MCF 10A (cell line): ENCODE measurements at regions not wholly inside any gene's neighbourhood (a gene's known extent, or its start where the extent isn't known, plus 50 kb on each side); places are given as distances from the start of the nearest gene placed in this dataset.

Experiments
- BruUV-seq: library from RNA; stranded (reverse); fragments of 400-500 nt; replicated peaks from 2 replicates; lab custom pipeline; 2021; lab: Mats Ljungman, UMichigan
- CTCF ChIA-PET: fragments of 300-600 bp; sonication (Branson Sonifier 250); formaldehyde crosslinking; extraction: SDS; loops from one replicate; lab custom pipeline; 2021; ENCODE audit warnings: antibody characterized with exemption, inconsistent platforms; lab: Yijun Ruan, JAX
- POLR2A ChIA-PET: fragments of 300-600, 350-650 bp; sonication (Branson Sonifier 250); formaldehyde crosslinking; extraction: SDS; loops from one replicate; lab custom pipeline; 2020; ENCODE audit warnings: antibody characterized with exemption, inconsistent platforms; lab: Yijun Ruan, JAX
- DNase-seq: peaks from one replicate; pipeline ENCODE4 v3.0.0-alpha.2; 2018; ENCODE audit not compliant: unreplicated experiment
- H3K27ac Mint-ChIP-seq: one replicate; pipeline ENCODE4 v1.8.0; 2022; ENCODE audit warnings: mild to moderate bottlenecking, low read depth, mixed read lengths; ENCODE audit not compliant: unreplicated experiment
- H3K27me3 Mint-ChIP-seq: one replicate; pipeline ENCODE4 v1.8.0; 2022; ENCODE audit warnings: mixed read lengths; ENCODE audit not compliant: insufficient read depth, unreplicated experiment
- H3K36me3 Mint-ChIP-seq: one replicate; pipeline ENCODE4 v1.8.0; 2022; ENCODE audit warnings: mild to moderate bottlenecking, moderate library complexity, mixed read lengths; ENCODE audit not compliant: insufficient read depth, unreplicated experiment
- H3K4me1 Mint-ChIP-seq: one replicate; pipeline ENCODE4 v1.8.0; 2022; ENCODE audit warnings: mixed read lengths; ENCODE audit not compliant: insufficient read depth, unreplicated experiment
- H3K4me3 Mint-ChIP-seq: one replicate; pipeline ENCODE4 v1.8.0; 2022; ENCODE audit warnings: mild to moderate bottlenecking, moderate library complexity, mixed read lengths; ENCODE audit not compliant: unreplicated experiment
- H3K9me3 Mint-ChIP-seq: one replicate; pipeline ENCODE4 v1.8.0; 2022; ENCODE audit warnings: mixed read lengths; ENCODE audit not compliant: unreplicated experiment
- CTCF ChIP-seq: fragments of 200-600 bp; IDR thresholded peaks from one replicate; pipeline ENCODE4 v1.8.0; 2022; ENCODE audit warnings: antibody characterized with exemption, mild to moderate bottlenecking; ENCODE audit not compliant: unreplicated experiment
- intact Hi-C: fragments of 100-400 bp; cut with micrococcal nuclease; formaldehyde crosslinking; loops from 2 replicates; pipeline ENCODE4 v1.14.1; 2022

- ChIA-PET CTCF (no interaction called here), POLR2A (no interaction called here)
- TF ChIP-seq CTCF: no peak
- Mint-ChIP-seq H3K9me3 (no peaks in the 10 kb centered on the region), H3K36me3 (no peaks in the 10 kb centered on the region), H3K4me3 (no peak overlapping the region), H3K4me1 (no peaks in the 10 kb centered on the region), H3K27me3 (no peaks in the 10 kb centered on the region), H3K27ac (no peak overlapping the region)
- no TSS peak for BruUV-seq
- DNase-seq: no peak
- intact Hi-C loops: no loop called here
These were observed 757.0 kb downstream of the CDH11 start for GRCh38 chr16:64364894-64365293.

- POLR2A ChIA-PET: no interaction called here
- TF ChIP-seq CTCF: no peak
- CTCF ChIA-PET: no interaction called here
- Mint-ChIP-seq H3K27ac (no peak overlapping the region), H3K4me3 (no peak overlapping the region), H3K9me3 (no peaks in the 10 kb centered on the region), H3K36me3 (no peaks in the 10 kb centered on the region), H3K4me1 (no peaks in the 10 kb centered on the region), H3K27me3 (no peaks in the 10 kb centered on the region)
- BruUV-seq: no TSS peak
- DNase-seq: no peak
- intact Hi-C loops: no loop called here
These were observed 757.4 kb downstream of the CDH11 start for GRCh38 chr16:64364416-64364815.

GRCh38 chr16:64364016-64364415 is 757.8 kb downstream of the CDH11 start:
- Mint-ChIP-seq H3K4me1 (no peaks in the 10 kb centered on the region), H3K27me3 (no peaks in the 10 kb centered on the region), H3K27ac (no peak overlapping the region), H3K4me3 (no peak overlapping the region), H3K9me3 (no peaks in the 10 kb centered on the region), H3K36me3 (no peaks in the 10 kb centered on the region)
- no TSS peak for BruUV-seq
- no peak for TF ChIP-seq CTCF
- POLR2A ChIA-PET: no interaction called here
- intact Hi-C loops: no loop called here
- no peak for DNase-seq
- CTCF ChIA-PET: no interaction called here

DNA sequence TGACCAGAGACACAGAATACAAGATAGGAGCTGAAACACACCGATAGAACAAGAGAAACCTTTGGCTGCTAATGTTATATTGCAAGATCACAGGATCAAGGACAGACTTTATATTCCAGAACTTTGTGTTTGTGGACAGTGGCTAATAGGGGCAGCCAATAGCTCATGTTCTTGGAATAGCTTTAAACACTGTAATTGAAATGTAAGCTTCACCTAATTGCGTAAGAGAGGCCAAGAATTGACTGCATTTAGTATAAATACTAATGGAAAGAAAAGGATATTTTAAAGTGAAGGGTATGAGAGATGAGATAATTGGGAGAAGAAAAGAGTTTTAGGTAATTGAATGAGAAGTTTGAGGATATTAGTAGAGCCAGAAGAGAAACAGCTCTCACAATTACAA is 758.8 kb downstream of the CDH11 start:
- H3K27ac Mint-ChIP-seq: no peak overlapping the region
- no TSS peak for BruUV-seq
- TF ChIP-seq CTCF: no peak
- ChIA-PET CTCF (no interaction called here), POLR2A (no interaction called here)
- no peaks in the 10 kb centered on the region for H3K9me3 Mint-ChIP-seq
- H3K4me3 Mint-ChIP-seq: no peak overlapping the region
- no peaks in the 10 kb centered on the region for H3K36me3 Mint-ChIP-seq
- intact Hi-C loops: no loop called here
- DNase-seq: no peak
- H3K4me1 Mint-ChIP-seq: no peaks in the 10 kb centered on the region
- H3K27me3 Mint-ChIP-seq: no peaks in the 10 kb centered on the region
